ENCODE measurements at regions not wholly inside any gene's neighbourhood (a gene's known extent, or its start where the extent isn't known, plus 50 kb on each side); places are given as distances from the start of the nearest gene placed in this dataset.

GRCh38 chr10:34905200-34905927, 90.3 kb upstream of the PARD3 start:
- TF ChIP-seq EZH2 (IDR thresholded peaks at IDR 0.05; ENCODE audit: borderline replicate concordance, low read depth, low read length, poor library complexity, severe bottlenecking) (no peak), CTCF (conservative IDR thresholded peaks at IDR 0.05; ENCODE audit: low read depth, low read length) (no peak)
